Activated B cell treated with CpG ODN at 0.5 μM for 24 hours (primary cell): ENCODE measurements at regions not wholly inside any gene's neighbourhood (a gene's known extent, or its start where the extent isn't known, plus 50 kb on each side); places are given as distances from the start of the nearest gene placed in this dataset.

Experiments used
- ATAC-seq: fragments of 200-7000 bp; cut with Tn5 transposase; one replicate; pipeline ENCODE4 v1.10.0; 2021; ENCODE audit warnings: low read depth, mild to moderate bottlenecking, moderate library complexity
- CTCF ChIA-PET: fragments of 350-600 bp; sonication (Branson Sonifier 250); formaldehyde crosslinking; loops from one replicate; lab custom pipeline; 2021; ENCODE audit warnings: antibody characterized with exemption; lab: Charles Lee
- POLR2A ChIA-PET: fragments of 350-600 bp; sonication (Branson Sonifier 250); formaldehyde crosslinking; loops from one replicate; lab custom pipeline; 2021; ENCODE audit warnings: antibody characterized with exemption; lab: Charles Lee
- DNase-seq: peaks from one replicate; pipeline ENCODE4 v3.0.0; 2022
- H3K27ac Mint-ChIP-seq: one replicate; pipeline ENCODE4 v1.8.0; 2020; ENCODE audit warnings: mixed read lengths
- H3K27me3 Mint-ChIP-seq: one replicate; pipeline ENCODE4 v1.8.0; 2021; ENCODE audit warnings: mixed read lengths
- H3K36me3 Mint-ChIP-seq: one replicate; pipeline ENCODE4 v1.8.0; 2021; ENCODE audit warnings: low read depth, mixed read lengths
- H3K4me1 Mint-ChIP-seq: one replicate; pipeline ENCODE4 v1.8.0; 2021; ENCODE audit warnings: mixed read lengths
- H3K4me3 Mint-ChIP-seq: one replicate; pipeline ENCODE4 v1.8.0; 2020; ENCODE audit warnings: mild to moderate bottlenecking, mixed read lengths
- H3K9me3 Mint-ChIP-seq: one replicate; pipeline ENCODE4 v1.8.0; 2020; ENCODE audit warnings: mixed read lengths
- intact Hi-C: fragments of 100-400 bp; cut with micrococcal nuclease; formaldehyde crosslinking; loops from one replicate; pipeline ENCODE4 v1.15.1; 2024
- TF ChIP-seq, protein P1 (sequence below): fragments of 200-600 bp; IDR thresholded peaks from one replicate; pipeline ENCODE4 v1.8.0; 2022; ENCODE audit warnings: antibody characterized with exemption, mild to moderate bottlenecking

DNA sequence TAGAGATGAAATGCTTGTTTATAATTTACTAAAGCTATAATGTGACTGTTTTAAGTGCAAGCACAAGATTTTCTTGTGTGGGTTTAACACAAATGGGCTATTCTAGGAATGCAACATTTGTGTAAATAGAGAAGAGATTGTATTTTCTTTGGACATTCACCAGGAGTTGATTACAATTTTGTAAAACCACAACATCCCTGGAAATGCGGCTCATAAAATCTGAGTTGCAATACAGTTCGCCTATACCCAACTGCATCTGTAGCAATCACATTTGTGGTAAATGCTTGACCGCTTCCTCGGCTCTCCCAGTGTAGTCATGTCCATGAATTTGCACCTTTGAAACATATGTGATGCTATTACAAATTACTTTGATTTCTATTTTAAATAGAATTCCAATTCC is 348.7 kb upstream of the CDH20 start:
- ChIA-PET CTCF (no interaction called here), POLR2A (no interaction called here)
- no peaks in the 10 kb centered on the region for H3K27me3 Mint-ChIP-seq
- H3K4me1 Mint-ChIP-seq: no peaks in the 10 kb centered on the region
- ATAC-seq (no peak), DNase-seq (no peak)
- H3K36me3 Mint-ChIP-seq: no peaks in the 10 kb centered on the region
- peaks cover 5% of the 10 kb centered on the region for H3K9me3 Mint-ChIP-seq
- no peak overlapping the region for H3K27ac Mint-ChIP-seq
- TF ChIP-seq, protein P1, sequence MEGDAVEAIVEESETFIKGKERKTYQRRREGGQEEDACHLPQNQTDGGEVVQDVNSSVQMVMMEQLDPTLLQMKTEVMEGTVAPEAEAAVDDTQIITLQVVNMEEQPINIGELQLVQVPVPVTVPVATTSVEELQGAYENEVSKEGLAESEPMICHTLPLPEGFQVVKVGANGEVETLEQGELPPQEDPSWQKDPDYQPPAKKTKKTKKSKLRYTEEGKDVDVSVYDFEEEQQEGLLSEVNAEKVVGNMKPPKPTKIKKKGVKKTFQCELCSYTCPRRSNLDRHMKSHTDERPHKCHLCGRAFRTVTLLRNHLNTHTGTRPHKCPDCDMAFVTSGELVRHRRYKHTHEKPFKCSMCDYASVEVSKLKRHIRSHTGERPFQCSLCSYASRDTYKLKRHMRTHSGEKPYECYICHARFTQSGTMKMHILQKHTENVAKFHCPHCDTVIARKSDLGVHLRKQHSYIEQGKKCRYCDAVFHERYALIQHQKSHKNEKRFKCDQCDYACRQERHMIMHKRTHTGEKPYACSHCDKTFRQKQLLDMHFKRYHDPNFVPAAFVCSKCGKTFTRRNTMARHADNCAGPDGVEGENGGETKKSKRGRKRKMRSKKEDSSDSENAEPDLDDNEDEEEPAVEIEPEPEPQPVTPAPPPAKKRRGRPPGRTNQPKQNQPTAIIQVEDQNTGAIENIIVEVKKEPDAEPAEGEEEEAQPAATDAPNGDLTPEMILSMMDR: no peak
- H3K4me3 Mint-ChIP-seq: no peak overlapping the region
- intact Hi-C loops: no loop called here

DNA sequence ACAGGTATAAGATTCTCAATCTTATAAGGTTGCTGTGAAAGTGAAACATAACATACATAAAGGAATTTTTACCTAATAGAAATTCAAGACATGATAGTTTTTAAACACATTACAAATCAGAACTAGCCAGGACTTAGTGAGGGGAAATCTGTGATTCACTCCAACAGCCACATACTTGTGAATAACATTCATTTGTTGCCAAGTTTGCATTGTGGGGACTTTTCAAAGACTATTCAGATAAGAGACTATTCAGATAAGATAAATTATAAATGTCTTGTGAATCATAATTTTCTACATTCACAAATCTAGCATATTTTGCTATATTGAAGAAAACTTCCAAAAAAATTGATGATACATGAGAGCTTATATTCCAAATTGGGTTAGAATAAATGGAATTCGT is 345.3 kb upstream of the CDH20 start:
- no peaks in the 10 kb centered on the region for H3K36me3 Mint-ChIP-seq
- no peaks in the 10 kb centered on the region for H3K4me1 Mint-ChIP-seq
- ChIA-PET CTCF (no interaction called here), POLR2A (no interaction called here)
- H3K4me3 Mint-ChIP-seq: no peak overlapping the region
- no peaks in the 10 kb centered on the region for H3K27me3 Mint-ChIP-seq
- intact Hi-C loops: no loop called here
- TF ChIP-seq, protein P1: no peak
- ATAC-seq: no peak
- no peak overlapping the region for H3K27ac Mint-ChIP-seq
- H3K9me3 Mint-ChIP-seq: peaks cover 5% of the 10 kb centered on the region
- DNase-seq: no peak

DNA sequence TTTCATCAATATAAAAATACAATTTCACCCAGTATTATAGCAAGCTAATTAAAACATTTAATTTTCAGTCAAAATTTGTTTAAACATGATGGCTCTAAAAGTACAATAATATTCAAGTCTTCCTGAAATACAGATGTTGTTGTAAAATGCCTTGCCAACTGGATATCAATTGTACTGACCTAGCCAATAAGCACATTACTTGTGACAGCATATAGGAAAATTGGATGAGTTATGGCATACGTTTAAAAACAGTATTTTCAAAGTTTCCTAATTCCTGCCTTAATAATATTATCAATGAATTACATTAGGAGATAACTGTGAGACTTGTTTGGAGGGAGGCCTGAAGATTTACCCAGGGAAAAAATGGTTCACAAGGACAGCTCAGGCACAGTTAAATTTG is 336.9 kb upstream of the CDH20 start:
- CTCF ChIA-PET: no interaction called here
- ATAC-seq: no peak
- POLR2A ChIA-PET: no interaction called here
- peaks cover 3% of the 10 kb centered on the region for H3K9me3 Mint-ChIP-seq
- no peak overlapping the region for H3K4me3 Mint-ChIP-seq
- TF ChIP-seq, protein P1: no peak
- H3K4me1 Mint-ChIP-seq: no peaks in the 10 kb centered on the region
- intact Hi-C loops: no loop called here
- H3K36me3 Mint-ChIP-seq: no peaks in the 10 kb centered on the region
- DNase-seq: no peak
- H3K27ac Mint-ChIP-seq: no peak overlapping the region
- no peaks in the 10 kb centered on the region for H3K27me3 Mint-ChIP-seq

GRCh38 chr18:60996822-60997221 is 336.4 kb upstream of the CDH20 start:
- ATAC-seq (no peak), DNase-seq (no peak)
- H3K4me3 Mint-ChIP-seq: no peak overlapping the region
- intact Hi-C loops: no loop called here
- H3K36me3 Mint-ChIP-seq: no peaks in the 10 kb centered on the region
- ChIA-PET CTCF (no interaction called here), POLR2A (no interaction called here)
- no peaks in the 10 kb centered on the region for H3K4me1 Mint-ChIP-seq
- no peaks in the 10 kb centered on the region for H3K27me3 Mint-ChIP-seq
- TF ChIP-seq, protein P1: no peak
- no peak overlapping the region for H3K27ac Mint-ChIP-seq
- peaks cover 3% of the 10 kb centered on the region for H3K9me3 Mint-ChIP-seq

DNA sequence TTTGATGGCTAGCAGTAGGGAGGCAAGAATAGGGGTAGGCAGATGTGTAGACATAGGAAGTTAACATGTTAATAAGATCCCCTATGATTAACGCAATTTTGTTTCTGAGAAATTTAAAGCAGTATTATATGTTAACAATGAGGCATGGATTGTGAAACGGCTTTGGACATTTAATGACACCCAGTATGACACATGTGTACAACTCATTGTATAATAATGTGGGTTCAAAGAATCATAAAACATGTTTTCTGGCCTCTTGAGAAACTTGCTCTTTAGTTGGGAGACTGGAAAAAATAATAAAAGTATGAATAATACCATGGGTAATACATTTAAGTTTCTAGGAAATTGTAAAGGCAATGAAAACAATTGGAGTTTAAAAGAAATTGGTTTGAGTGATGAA is 332.1 kb upstream of the CDH20 start:
- Mint-ChIP-seq H3K27ac (no peak overlapping the region), H3K36me3 (no peaks in the 10 kb centered on the region), H3K27me3 (no peaks in the 10 kb centered on the region), H3K9me3 (peaks cover 3% of the 10 kb centered on the region), H3K4me3 (no peak overlapping the region), H3K4me1 (no peaks in the 10 kb centered on the region)
- no peak for DNase-seq
- TF ChIP-seq, protein P1: no peak
- no peak for ATAC-seq
- ChIA-PET CTCF (no interaction called here), POLR2A (no interaction called here)
- intact Hi-C loops: no loop called here
